Neural cell (in vitro differentiated cells): ENCODE measurements at regions not wholly inside any gene's neighbourhood (a gene's known extent, or its start where the extent isn't known, plus 50 kb on each side); places are given as distances from the start of the nearest gene placed in this dataset.

Experiments used
- H2AFZ ChIP-seq: fragments of 200-600, 300-800 bp; sonication (generic), shearing (Covaris generic); 2 replicates; pipeline ENCODE4 v1.6.0; 2014; ENCODE audit warnings: low read depth, mild to moderate bottlenecking, antibody characterized with exemption, low read length, moderate library complexity
- H3F3A ChIP-seq: fragments of 200-600 bp; shearing (Covaris generic); 2 replicates; pipeline ENCODE4 v1.6.1; 2016; ENCODE audit warnings: mild to moderate bottlenecking, moderate library complexity, mixed read lengths, antibody characterized with exemption, low read length; ENCODE audit not compliant: insufficient read depth, poor library complexity, severe bottlenecking
- H3K27ac ChIP-seq: fragments of 200-600, 300-800 bp; sonication (generic), shearing (Covaris generic); 2 replicates; pipeline ENCODE4 v1.5.1; 2014; ENCODE audit warnings: mild to moderate bottlenecking, low read length, moderate library complexity
- H3K27me3 ChIP-seq: fragments of 300-800, 200-600 bp; sonication (generic), shearing (Covaris generic); 2 replicates; pipeline ENCODE4 v1.6.0; 2014; ENCODE audit warnings: mild to moderate bottlenecking, low read depth, low read length, moderate library complexity; ENCODE audit not compliant: insufficient read depth
- H3K36me3 ChIP-seq: fragments of 300-800, 200-600 bp; sonication (generic), shearing (Covaris generic); 2 replicates; pipeline ENCODE4 v1.5.1; 2014; ENCODE audit warnings: mild to moderate bottlenecking, antibody characterized with exemption, low read length, moderate library complexity; ENCODE audit not compliant: insufficient read depth
- H3K4me2 ChIP-seq: fragments of 300-800, 200-600 bp; sonication (generic), shearing (Covaris generic); 2 replicates; pipeline ENCODE4 v1.6.0; 2014; ENCODE audit warnings: mild to moderate bottlenecking, low read length
- H3K4me3 ChIP-seq: fragments of 300-800, 200-600 bp; sonication (generic), shearing (Covaris generic); 2 replicates; pipeline ENCODE4 v1.5.1; 2014; ENCODE audit warnings: mild to moderate bottlenecking, low read length, moderate library complexity
- H3K79me2 ChIP-seq: fragments of 200-600 bp; shearing (Covaris generic); replicated peaks from 2 replicates; pipeline ENCODE4 v1.6.0; 2014; ENCODE audit warnings: mild to moderate bottlenecking, low read length, moderate library complexity; ENCODE audit not compliant: insufficient read depth
- H3K9ac ChIP-seq: fragments of 300-800, 200-600 bp; sonication (generic), shearing (Covaris generic); 2 replicates; pipeline ENCODE4 v1.6.1; 2016; ENCODE audit warnings: mild to moderate bottlenecking, low read length, mixed read lengths
- H3K9me2 ChIP-seq: fragments of 200-600 bp; shearing (Covaris generic); 2 replicates; pipeline ENCODE4 v1.6.1; 2016; ENCODE audit warnings: mild to moderate bottlenecking, low read length, mixed read lengths; ENCODE audit not compliant: insufficient read depth
- H3K9me3 ChIP-seq: fragments of 200-600, 300-800 bp; sonication (generic), shearing (Covaris generic); 2 replicates; pipeline ENCODE4 v1.6.1; 2016; ENCODE audit warnings: mild to moderate bottlenecking, mixed run types, low read length, moderate library complexity, mixed read lengths
- H4K20me1 ChIP-seq: fragments of 200-600 bp; shearing (Covaris generic); 2 replicates; pipeline ENCODE4 v1.6.1; 2016; ENCODE audit warnings: mild to moderate bottlenecking, mixed run types; ENCODE audit not compliant: insufficient read depth
- CTCF ChIP-seq: fragments of 450-650 bp; IDR thresholded peaks from 2 replicates; pipeline ENCODE4 v1.5.1; 2014; ENCODE audit warnings: antibody characterized with exemption, mild to moderate bottlenecking, moderate library complexity; ENCODE audit not compliant: poor library complexity, severe bottlenecking
- EP300 ChIP-seq: fragments of 450-650 bp; conservative IDR thresholded peaks from 2 replicates; pipeline ENCODE4 v1.6.1; 2014; ENCODE audit warnings: antibody characterized with exemption, mild to moderate bottlenecking, moderate library complexity; ENCODE audit not compliant: poor library complexity, severe bottlenecking
- EZH2 ChIP-seq: fragments of 200-600, 300-800 bp; shearing (Covaris generic), sonication (generic); IDR thresholded peaks from 2 replicates; pipeline ENCODE4 v1.6.1; 2014; ENCODE audit warnings: antibody characterized with exemption, low read length, borderline replicate concordance, mild to moderate bottlenecking; ENCODE audit not compliant: insufficient read depth, poor library complexity, severe bottlenecking
- MXI1 ChIP-seq: fragments of 450-650 bp; conservative IDR thresholded peaks from 2 replicates; pipeline ENCODE4 v1.6.1; 2014; ENCODE audit warnings: antibody characterized with exemption, mild to moderate bottlenecking; ENCODE audit not compliant: poor library complexity, severe bottlenecking
- REST ChIP-seq: IDR thresholded peaks from 2 replicates; pipeline ENCODE4 v1.6.1; 2012; ENCODE audit warnings: borderline replicate concordance
- SMC3 ChIP-seq: fragments of 450-650 bp; conservative IDR thresholded peaks from 2 replicates; pipeline ENCODE4 v1.6.1; 2014; ENCODE audit warnings: antibody characterized with exemption, mild to moderate bottlenecking, moderate library complexity; ENCODE audit not compliant: poor library complexity
- TAF1 ChIP-seq: IDR thresholded peaks from 2 replicates; pipeline ENCODE4 v1.6.1; 2012; ENCODE audit warnings: low read depth

- H3K9ac ChIP-seq: no peak overlapping the region
- no peaks in the 10 kb centered on the region for H3K9me3 ChIP-seq
- H3K27me3 ChIP-seq: no peaks in the 10 kb centered on the region
- no peak overlapping the region for H2AFZ ChIP-seq
- no peaks in the 10 kb centered on the region for H3K36me3 ChIP-seq
- no peak overlapping the region for H3K4me2 ChIP-seq
- H3K79me2 ChIP-seq: no peaks in the 10 kb centered on the region
- H3K9me2 ChIP-seq: no peaks in the 10 kb centered on the region
- H3F3A ChIP-seq: no peaks in the 10 kb centered on the region
- TF ChIP-seq REST: no peak
- no peak for TF ChIP-seq CTCF
- TF ChIP-seq TAF1: no peak
- no peak for TF ChIP-seq SMC3
- TF ChIP-seq EP300: no peak
- no peak for TF ChIP-seq EZH2
- no peak for TF ChIP-seq MXI1
- H3K27ac ChIP-seq: no peak overlapping the region
- H4K20me1 ChIP-seq: no peaks in the 10 kb centered on the region
- no peak overlapping the region for H3K4me3 ChIP-seq
Observed at GRCh38 chr10:42989481-42989921, 87.4 kb upstream of the RET start.

- no peaks in the 10 kb centered on the region for H3K79me2 ChIP-seq
- TF ChIP-seq TAF1 (no peak), REST (no peak)
- H3K9me2 ChIP-seq: no peaks in the 10 kb centered on the region
- H3K9ac ChIP-seq: no peak overlapping the region
- no peaks in the 10 kb centered on the region for H3F3A ChIP-seq
- H3K27me3 ChIP-seq: no peaks in the 10 kb centered on the region
- H2AFZ ChIP-seq: no peak overlapping the region
- no peak overlapping the region for H3K4me2 ChIP-seq
- no peak overlapping the region for H3K27ac ChIP-seq
- no peak overlapping the region for H3K4me3 ChIP-seq
- no peaks in the 10 kb centered on the region for H3K36me3 ChIP-seq
- no peaks in the 10 kb centered on the region for H3K9me3 ChIP-seq
- no peaks in the 10 kb centered on the region for H4K20me1 ChIP-seq
Observed at GRCh38 chr10:42990016-42990720, 86.7 kb upstream of the RET start.
